CD14-positive monocyte (primary cell): ENCODE measurements at regions not wholly inside any gene's neighbourhood (a gene's known extent, or its start where the extent isn't known, plus 50 kb on each side); places are given as distances from the start of the nearest gene placed in this dataset.

Experiments
- DNase-seq, 3 donors: peaks; one replicate each; pipeline ENCODE4 v3.0.0-alpha.2; 2011 to 2022
- H2AFZ ChIP-seq: 2 replicates; pipeline ENCODE4 v1.6.0; 2012; ENCODE audit warnings: mild to moderate bottlenecking, low read depth, low read length, inconsistent platforms; ENCODE audit not compliant: insufficient read depth, poor library complexity, severe bottlenecking
- H3K27ac ChIP-seq, 2 donors: 1 replicate in 1 of 2; 2 replicates in 1 of 2; pipeline ENCODE4 v1.5.1; 2012 to 2013; ENCODE audit warnings: low read length in 2 of 2, control low read depth in 1 of 2, inconsistent platforms in 1 of 2, low read depth in 1 of 2, mild to moderate bottlenecking in 1 of 2
- H3K27me3 ChIP-seq, 2 donors: one replicate each; pipeline versions ENCODE4 v1.6.0 to v1.6.1; 2011 to 2013; ENCODE audit warnings: low read length in 2 of 2; ENCODE audit not compliant: control insufficient read depth in 2 of 2, insufficient read depth in 2 of 2
- H3K36me3 ChIP-seq, 2 donors: replicated peaks in 1 of 2; 1 replicate in 1 of 2; 2 replicates in 1 of 2; pipeline versions ENCODE4 v1.5.1 to v1.6.1; 2012 to 2013; ENCODE audit warnings: low read length in 2 of 2, control low read depth in 1 of 2, inconsistent platforms in 1 of 2, mild to moderate bottlenecking in 1 of 2; ENCODE audit not compliant: insufficient read depth in 2 of 2, control insufficient read depth in 1 of 2
- H3K4me1 ChIP-seq, 2 donors: 1 replicate in 1 of 2; 2 replicates in 1 of 2; pipeline versions ENCODE4 v1.5.1 to v1.6.1; 2012 to 2013; ENCODE audit warnings: low read length in 2 of 2, control low read depth in 1 of 2, inconsistent platforms in 1 of 2, mild to moderate bottlenecking in 1 of 2, moderate library complexity in 1 of 2; ENCODE audit not compliant: insufficient read depth in 2 of 2, control insufficient read depth in 1 of 2
- H3K4me2 ChIP-seq: replicated peaks from 2 replicates; pipeline ENCODE3; 2012; ENCODE audit warnings: low read length, moderate library complexity, mild to moderate bottlenecking; ENCODE audit not compliant: poor library complexity, severe bottlenecking; ENCODE audit errors: extremely low read depth
- H3K4me3 ChIP-seq, 3 experiments: fragments of 200-600 bp in 1 of 3; sonication (generic) in 1 of 3; replicated peaks in 1 of 3; 1 replicate in 2 of 3; 2 replicates in 1 of 3; pipeline ENCODE4 v1.5.1; 2011 to 2013; ENCODE audit warnings: low read length in 3 of 3, mild to moderate bottlenecking in 3 of 3, control low read depth in 2 of 3, low read depth in 2 of 3, inconsistent platforms in 1 of 3, moderate library complexity in 1 of 3
- H3K79me2 ChIP-seq: 2 replicates; pipeline ENCODE4 v1.6.0; 2012; ENCODE audit warnings: mild to moderate bottlenecking, control low read depth, inconsistent platforms, low read length, moderate library complexity; ENCODE audit not compliant: insufficient read depth
- H3K9ac ChIP-seq: 2 replicates; pipeline ENCODE4 v1.6.0; 2017; ENCODE audit warnings: low read length, mild to moderate bottlenecking; ENCODE audit not compliant: insufficient read depth, poor library complexity, severe bottlenecking
- H3K9me3 ChIP-seq, 2 donors: replicated peaks in 1 of 2; 1 replicate in 1 of 2; 2 replicates in 1 of 2; pipeline versions ENCODE4 v1.5.1 to v1.6.1; 2012 to 2013; ENCODE audit warnings: low read length in 2 of 2, control low read depth in 1 of 2; ENCODE audit not compliant: control insufficient read depth in 1 of 2, insufficient read depth in 1 of 2
- H4K20me1 ChIP-seq: 2 replicates; pipeline ENCODE4 v1.6.0; 2012; ENCODE audit warnings: mild to moderate bottlenecking, low read length, control low read depth, moderate library complexity; ENCODE audit not compliant: insufficient read depth
- H3K27ac Mint-ChIP-seq, 7 donors: one replicate each; pipeline ENCODE4 v1.8.0; 2020; ENCODE audit warnings: mild to moderate bottlenecking in 7 of 7, mixed read lengths in 7 of 7, moderate library complexity in 6 of 7, inconsistent platforms in 2 of 7
- H3K27me3 Mint-ChIP-seq, 3 donors: one replicate each; pipeline ENCODE4 v1.8.0; 2021 to 2022; ENCODE audit warnings: low read depth in 3 of 3, mild to moderate bottlenecking in 3 of 3, mixed read lengths in 3 of 3, moderate library complexity in 3 of 3, inconsistent platforms in 1 of 3
- H3K36me3 Mint-ChIP-seq, 2 donors: one replicate each; pipeline ENCODE4 v1.8.0; 2020; ENCODE audit warnings: mixed read lengths in 2 of 2, inconsistent platforms in 1 of 2, mild to moderate bottlenecking in 1 of 2
- H3K4me1 Mint-ChIP-seq: one replicate; pipeline ENCODE4 v1.8.0; 2020; ENCODE audit warnings: mild to moderate bottlenecking, mixed read lengths
- H3K4me3 Mint-ChIP-seq, 2 donors: one replicate each; pipeline ENCODE4 v1.8.0; 2020; ENCODE audit warnings: mild to moderate bottlenecking in 2 of 2, mixed read lengths in 2 of 2, moderate library complexity in 1 of 2
- H3K9me3 Mint-ChIP-seq, 7 donors: one replicate each; pipeline ENCODE4 v1.8.0; 2020 to 2022; ENCODE audit warnings: mixed read lengths in 7 of 7, mild to moderate bottlenecking in 6 of 7, moderate library complexity in 6 of 7, inconsistent platforms in 2 of 7
- WGBS: methylation state at CpG from one replicate; pipeline ENCODE4 v1.1.5; 2013; ENCODE audit warnings: missing lambda C conversion rate; ENCODE audit not compliant: insufficient coverage; 5-methylcytosine and 5-hydroxymethylcytosine counted together
- intact Hi-C, 2 donors: fragments of 100-400 bp; cut with micrococcal nuclease; formaldehyde crosslinking; loops; one replicate each; pipeline versions ENCODE4 v1.15.0 to v1.15.1; 2023
- TF ChIP-seq, protein P1 (sequence below): fragments of 200-600 bp; IDR thresholded peaks from one replicate; pipeline ENCODE4 v1.8.0; 2022; ENCODE audit warnings: antibody characterized with exemption, mild to moderate bottlenecking

DNA sequence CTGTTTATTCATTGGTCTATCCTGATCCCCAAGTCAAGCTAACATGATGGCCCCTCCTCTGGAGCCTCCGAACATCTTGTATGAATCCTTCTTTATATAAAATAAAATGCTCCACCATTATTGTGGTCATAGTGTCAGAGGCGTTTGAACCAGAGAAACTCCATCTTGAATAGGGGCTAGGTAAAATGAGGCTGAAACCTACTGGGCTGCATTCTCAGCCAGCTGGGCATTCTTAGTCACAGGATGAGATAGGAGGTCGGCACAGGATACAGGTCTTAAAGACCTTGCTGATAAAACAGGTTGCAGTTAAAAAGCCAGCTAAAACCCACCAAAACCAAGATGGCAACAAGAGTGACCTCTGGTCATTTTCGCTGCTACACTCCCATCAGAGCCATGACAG, 905.8 kb upstream of the AUTS2 start:
- no peaks in the 10 kb centered on the region for H3K36me3 ChIP-seq
- H3K4me1 ChIP-seq: no peaks in the 10 kb centered on the region
- H3K27me3 ChIP-seq: no peaks in the 10 kb centered on the region
- H3K9me3 Mint-ChIP-seq: peaks cover 14 to 37% (median 21%) of the 10 kb centered on the region in 7 donors
- H2AFZ ChIP-seq: no peak overlapping the region
- no peaks in the 10 kb centered on the region for H3K36me3 Mint-ChIP-seq
- no peak overlapping the region for H3K4me3 ChIP-seq
- H3K27ac ChIP-seq: no peak overlapping the region
- DNase-seq: no peak
- H3K4me1 Mint-ChIP-seq: no peaks in the 10 kb centered on the region
- peaks cover 44 to 55% of the 10 kb centered on the region in 2 donors for H3K9me3 ChIP-seq
- WGBS: 96% methylated on average over 2 of the region's 4 CpGs
- TF ChIP-seq, protein P1, sequence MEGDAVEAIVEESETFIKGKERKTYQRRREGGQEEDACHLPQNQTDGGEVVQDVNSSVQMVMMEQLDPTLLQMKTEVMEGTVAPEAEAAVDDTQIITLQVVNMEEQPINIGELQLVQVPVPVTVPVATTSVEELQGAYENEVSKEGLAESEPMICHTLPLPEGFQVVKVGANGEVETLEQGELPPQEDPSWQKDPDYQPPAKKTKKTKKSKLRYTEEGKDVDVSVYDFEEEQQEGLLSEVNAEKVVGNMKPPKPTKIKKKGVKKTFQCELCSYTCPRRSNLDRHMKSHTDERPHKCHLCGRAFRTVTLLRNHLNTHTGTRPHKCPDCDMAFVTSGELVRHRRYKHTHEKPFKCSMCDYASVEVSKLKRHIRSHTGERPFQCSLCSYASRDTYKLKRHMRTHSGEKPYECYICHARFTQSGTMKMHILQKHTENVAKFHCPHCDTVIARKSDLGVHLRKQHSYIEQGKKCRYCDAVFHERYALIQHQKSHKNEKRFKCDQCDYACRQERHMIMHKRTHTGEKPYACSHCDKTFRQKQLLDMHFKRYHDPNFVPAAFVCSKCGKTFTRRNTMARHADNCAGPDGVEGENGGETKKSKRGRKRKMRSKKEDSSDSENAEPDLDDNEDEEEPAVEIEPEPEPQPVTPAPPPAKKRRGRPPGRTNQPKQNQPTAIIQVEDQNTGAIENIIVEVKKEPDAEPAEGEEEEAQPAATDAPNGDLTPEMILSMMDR: no peak
- intact Hi-C loops: no loop called here
- H3K9ac ChIP-seq: no peak overlapping the region
- no peak overlapping the region for H3K4me2 ChIP-seq
- H3K27ac Mint-ChIP-seq: no peak overlapping the region
- no peak overlapping the region for H3K4me3 Mint-ChIP-seq
- no peaks in the 10 kb centered on the region for H3K79me2 ChIP-seq
- no peaks in the 10 kb centered on the region for H4K20me1 ChIP-seq
- peaks cover 0 to 4% (median 0%) of the 10 kb centered on the region in 3 donors for H3K27me3 Mint-ChIP-seq

DNA sequence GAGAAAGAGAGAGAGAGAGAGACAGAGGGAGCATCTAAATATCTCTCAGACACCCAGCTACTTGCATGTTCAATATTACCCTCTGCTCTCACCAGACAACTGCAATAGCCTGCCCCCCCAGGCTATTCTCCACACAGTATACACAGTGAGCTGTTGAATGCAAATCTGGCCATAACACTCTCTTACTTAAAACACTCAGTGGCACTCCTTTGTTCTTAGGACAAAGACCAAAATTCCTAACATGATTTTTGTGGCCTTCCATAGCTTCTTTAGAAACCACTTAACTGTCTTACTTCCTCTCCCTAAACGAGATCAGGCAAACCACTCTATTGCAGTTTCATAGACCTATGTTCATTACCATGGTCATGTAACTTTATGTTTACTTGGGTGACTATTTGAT, 903.6 kb upstream of the AUTS2 start:
- H3K9me3 Mint-ChIP-seq: peaks cover 14 to 45% (median 25%) of the 10 kb centered on the region in 7 donors
- H3K36me3 Mint-ChIP-seq: no peaks in the 10 kb centered on the region
- Histone ChIP-seq H3K9me3 (peaks cover 45 to 49% of the 10 kb centered on the region in 2 donors), H3K9ac (no peak overlapping the region), H3K27me3 (no peaks in the 10 kb centered on the region), H2AFZ (no peak overlapping the region), H3K4me1 (no peaks in the 10 kb centered on the region), H3K79me2 (no peaks in the 10 kb centered on the region), H4K20me1 (no peaks in the 10 kb centered on the region), H3K36me3 (no peaks in the 10 kb centered on the region), H3K4me3 (no peak overlapping the region), H3K27ac (no peak overlapping the region), H3K4me2 (no peak overlapping the region)
- H3K4me3 Mint-ChIP-seq: no peak overlapping the region
- WGBS: no CpG with 5 or more reads among the region's 1 CpG
- H3K27me3 Mint-ChIP-seq: peaks cover 0 to 4% (median 0%) of the 10 kb centered on the region in 3 donors
- intact Hi-C loops: no loop called here
- DNase-seq: no peak
- no peak overlapping the region for H3K27ac Mint-ChIP-seq
- TF ChIP-seq, protein P1: no peak
- no peaks in the 10 kb centered on the region for H3K4me1 Mint-ChIP-seq
